ENCODE measurements at regions not wholly inside any gene's neighbourhood (a gene's known extent, or its start where the extent isn't known, plus 50 kb on each side); places are given as distances from the start of the nearest gene placed in this dataset.
"Not testable (repeated sequence)": the region's sequence is repeated elsewhere in the genome, so short reads cannot be mapped to it uniquely, and the experiment has no call there.

DNA sequence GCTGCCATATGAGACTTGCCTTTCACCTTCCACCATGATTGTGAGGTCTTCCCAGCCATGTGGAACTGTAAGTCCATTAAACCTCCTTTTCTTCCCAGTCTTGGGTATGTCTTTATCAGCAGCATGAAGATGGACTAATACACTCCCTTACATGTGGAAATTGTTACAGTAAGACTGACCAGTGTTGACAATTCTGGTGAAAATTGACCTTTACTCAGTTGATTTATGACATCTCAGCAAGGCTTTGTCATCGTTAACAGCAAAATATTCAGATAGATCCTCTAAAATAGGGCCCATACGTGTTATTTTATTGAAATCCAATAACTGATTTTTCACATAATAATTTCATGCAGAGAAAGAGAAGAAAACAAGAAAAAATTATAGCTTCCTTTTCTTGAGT, 377.9 kb upstream of the SEMA3C start:
- H2AFZ ChIP-seq (ENCODE audit: insufficient read depth, low read length, poor library complexity): no peak overlapping the region
- H3K27me3 ChIP-seq (ENCODE audit: insufficient read depth, low read length): no peaks in the 10 kb centered on the region
- H2BK120ac ChIP-seq (ENCODE audit: insufficient read depth, low read length, poor library complexity): no peak overlapping the region
- WGBS (ENCODE audit: extremely low coverage, insufficient coverage, insufficient read length): no CpG with 5 or more reads among the region's 2 CpGs
- no peak overlapping the region for H4K91ac ChIP-seq (ENCODE audit: low read depth, low read length)
- no peak overlapping the region for H4K8ac ChIP-seq (ENCODE audit: low read depth, low read length)
- no peak overlapping the region for H3K4ac ChIP-seq (ENCODE audit: low read depth, low read length)
- H3K79me1 ChIP-seq (ENCODE audit: low read length): no peaks in the 10 kb centered on the region
- H3K23ac ChIP-seq (ENCODE audit: low read length): no peak overlapping the region
- no peak overlapping the region for H4K12ac ChIP-seq (ENCODE audit: low read depth, low read length)
- no peak overlapping the region for H2BK5ac ChIP-seq (ENCODE audit: low read depth, low read length, poor library complexity)
- H3K18ac ChIP-seq (ENCODE audit: low read length): no peak overlapping the region
- no peak overlapping the region for H2BK12ac ChIP-seq (ENCODE audit: low read length)
- no peaks in the 10 kb centered on the region for H3K4me1 ChIP-seq (ENCODE audit: control insufficient read depth in 1 of 2, insufficient read depth in 2 of 2, low read length in 2 of 2)
- no peak for DNase-seq
- no peaks in the 10 kb centered on the region for H3K79me2 ChIP-seq (ENCODE audit: control insufficient read depth, insufficient read depth, low read length, poor library complexity)
- H3K9ac ChIP-seq (ENCODE audit: low read length): no peak overlapping the region
- no peak overlapping the region for H3K4me3 ChIP-seq (ENCODE audit: low read depth, low read length)
- H3K14ac ChIP-seq (ENCODE audit: low read length): no peak overlapping the region
- no peak overlapping the region for H3K27ac ChIP-seq (ENCODE audit: low read depth, low read length)
- H2AK5ac ChIP-seq (ENCODE audit: low read length): no peak overlapping the region
- peaks cover 6% of the 10 kb centered on the region for H3K9me3 ChIP-seq (ENCODE audit: insufficient read depth, low read depth, low read length)
- H3K36me3 ChIP-seq (ENCODE audit: control insufficient read depth in 1 of 2, insufficient read depth in 2 of 2, low read length in 2 of 2): no peaks in the 10 kb centered on the region
- no peak overlapping the region for H3K4me2 ChIP-seq (ENCODE audit: low read length)

DNA sequence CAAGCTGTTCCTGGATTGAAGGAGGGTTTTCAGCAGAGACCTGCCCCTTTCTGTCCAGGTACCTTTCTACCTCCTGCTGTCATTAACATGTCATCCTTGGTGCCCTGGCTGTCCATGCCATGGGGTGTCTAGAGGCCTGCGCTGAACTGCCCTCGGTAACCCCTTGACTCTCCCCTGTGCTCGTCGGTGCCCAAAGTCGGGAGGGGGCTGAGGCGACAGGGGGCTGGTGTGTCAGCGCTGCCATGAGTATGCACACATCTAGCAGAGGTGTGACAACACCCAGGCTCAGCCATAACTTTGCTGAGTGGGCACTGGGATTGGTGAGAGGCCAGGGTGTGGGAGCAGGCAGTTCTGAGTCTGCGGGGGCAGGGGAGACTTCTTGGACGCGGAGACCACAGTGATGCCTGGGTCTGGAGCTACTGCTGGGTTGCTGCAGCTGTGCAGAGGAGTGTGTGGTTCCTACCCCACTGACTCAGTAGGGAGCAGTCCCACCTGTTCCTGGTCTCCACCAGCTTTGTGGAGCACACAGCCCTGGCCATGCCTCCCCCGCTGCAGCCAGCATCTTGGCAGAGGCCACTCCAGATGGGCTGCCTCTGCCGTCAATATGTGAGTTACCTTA, 376.2 kb upstream of the SEMA3C start:
- no peak overlapping the region for H2BK5ac ChIP-seq (ENCODE audit: low read depth, low read length, poor library complexity)
- H2BK12ac ChIP-seq (ENCODE audit: low read length): no peak overlapping the region
- DNase-seq: no peak
- no peak overlapping the region for H3K4me3 ChIP-seq (ENCODE audit: low read depth, low read length)
- H3K23ac ChIP-seq (ENCODE audit: low read length): no peak overlapping the region
- H3K79me2 ChIP-seq (ENCODE audit: control insufficient read depth, insufficient read depth, low read length, poor library complexity): no peaks in the 10 kb centered on the region
- H3K27me3 ChIP-seq (ENCODE audit: insufficient read depth, low read length): no peaks in the 10 kb centered on the region
- no peak overlapping the region for H3K4ac ChIP-seq (ENCODE audit: low read depth, low read length)
- H3K79me1 ChIP-seq (ENCODE audit: low read length): no peaks in the 10 kb centered on the region
- H2BK120ac ChIP-seq (ENCODE audit: insufficient read depth, low read length, poor library complexity): no peak overlapping the region
- WGBS (ENCODE audit: extremely low coverage, insufficient coverage, insufficient read length): no CpG with 5 or more reads among the region's 12 CpGs
- H3K9ac ChIP-seq (ENCODE audit: low read length): no peak overlapping the region
- H3K14ac ChIP-seq (ENCODE audit: low read length): no peak overlapping the region
- no peak overlapping the region for H4K8ac ChIP-seq (ENCODE audit: low read depth, low read length)
- no peak overlapping the region for H3K27ac ChIP-seq (ENCODE audit: low read depth, low read length)
- H3K36me3 ChIP-seq (ENCODE audit: control insufficient read depth in 1 of 2, insufficient read depth in 2 of 2, low read length in 2 of 2): no peaks in the 10 kb centered on the region
- H4K12ac ChIP-seq (ENCODE audit: low read depth, low read length): no peak overlapping the region
- H4K91ac ChIP-seq (ENCODE audit: low read depth, low read length): no peak overlapping the region
- H2AK5ac ChIP-seq (ENCODE audit: low read length): no peak overlapping the region
- no peak overlapping the region for H3K4me2 ChIP-seq (ENCODE audit: low read length)
- peaks cover 6% of the 10 kb centered on the region for H3K9me3 ChIP-seq (ENCODE audit: insufficient read depth, low read depth, low read length)
- H3K4me1 ChIP-seq (ENCODE audit: control insufficient read depth in 1 of 2, insufficient read depth in 2 of 2, low read length in 2 of 2): no peaks in the 10 kb centered on the region
- H2AFZ ChIP-seq (ENCODE audit: insufficient read depth, low read length, poor library complexity): no peak overlapping the region
- H3K18ac ChIP-seq (ENCODE audit: low read length): no peak overlapping the region

DNA sequence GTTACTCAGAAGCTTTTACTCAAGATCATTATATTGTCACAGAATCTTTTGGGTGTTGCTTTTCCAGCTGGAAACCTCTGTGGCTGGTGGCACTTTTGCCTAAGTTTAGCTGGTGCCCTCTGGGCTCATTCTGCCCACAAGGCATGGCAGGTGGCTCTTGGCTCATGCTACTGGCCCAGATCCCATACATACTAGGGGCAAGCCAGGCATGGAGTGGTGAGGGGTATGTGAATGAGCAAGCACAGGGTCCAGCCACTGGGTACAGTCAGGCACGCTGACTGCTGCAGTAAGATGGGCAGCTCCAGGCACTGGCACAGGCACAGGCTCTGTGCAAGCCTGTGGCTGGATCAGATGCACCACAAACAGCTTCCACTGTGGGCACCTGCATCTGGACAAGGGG, 375.0 kb upstream of the SEMA3C start:
- Histone ChIP-seq H2BK12ac (ENCODE audit: low read length) (no peak overlapping the region), H2AK5ac (ENCODE audit: low read length) (no peak overlapping the region), H3K23ac (ENCODE audit: low read length) (no peak overlapping the region), H2BK120ac (ENCODE audit: insufficient read depth, low read length, poor library complexity) (no peak overlapping the region), H4K91ac (ENCODE audit: low read depth, low read length) (no peak overlapping the region), H3K79me1 (ENCODE audit: low read length) (no peaks in the 10 kb centered on the region), H3K36me3 (ENCODE audit: control insufficient read depth in 1 of 2, insufficient read depth in 2 of 2, low read length in 2 of 2) (no peaks in the 10 kb centered on the region), H2AFZ (ENCODE audit: insufficient read depth, low read length, poor library complexity) (no peak overlapping the region), H3K27ac (ENCODE audit: low read depth, low read length) (no peak overlapping the region), H3K9me3 (ENCODE audit: insufficient read depth, low read depth, low read length) (peaks cover 6% of the 10 kb centered on the region), H3K4me3 (ENCODE audit: low read depth, low read length) (peak overlapping the region; percentile 43), H4K12ac (ENCODE audit: low read depth, low read length) (no peak overlapping the region), H2BK5ac (ENCODE audit: low read depth, low read length, poor library complexity) (no peak overlapping the region), H3K79me2 (ENCODE audit: control insufficient read depth, insufficient read depth, low read length, poor library complexity) (no peaks in the 10 kb centered on the region), H3K4ac (ENCODE audit: low read depth, low read length) (no peak overlapping the region), H3K27me3 (ENCODE audit: insufficient read depth, low read length) (no peaks in the 10 kb centered on the region), H3K18ac (ENCODE audit: low read length) (no peak overlapping the region), H3K4me2 (ENCODE audit: low read length) (no peak overlapping the region), H3K9ac (ENCODE audit: low read length) (no peak overlapping the region), H3K4me1 (ENCODE audit: control insufficient read depth in 1 of 2, insufficient read depth in 2 of 2, low read length in 2 of 2) (no peaks in the 10 kb centered on the region), H3K14ac (ENCODE audit: low read length) (no peak overlapping the region), H4K8ac (ENCODE audit: low read depth, low read length) (no peak overlapping the region)
- WGBS (ENCODE audit: extremely low coverage, insufficient coverage, insufficient read length): no CpG with 5 or more reads among the region's 1 CpG
- no peak for DNase-seq

DNA sequence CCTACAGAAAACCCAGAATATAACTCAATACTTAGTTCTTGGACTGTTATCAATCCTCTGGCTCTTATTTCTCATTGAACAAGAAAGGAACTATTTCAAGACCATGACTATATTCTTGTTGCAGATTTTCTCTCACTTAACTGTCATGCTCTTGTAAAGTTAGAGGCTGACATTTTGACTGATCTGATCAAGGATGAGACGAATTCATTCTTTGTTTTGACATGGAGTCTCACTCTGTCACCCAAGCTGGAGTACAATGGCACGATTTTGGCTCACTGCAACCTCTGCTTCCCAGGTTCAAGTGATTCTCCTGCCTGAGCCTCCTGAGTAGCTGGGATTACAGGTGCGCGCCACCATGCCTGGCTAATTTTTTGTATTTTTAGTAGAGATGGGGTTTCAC, 367.9 kb upstream of the SEMA3C start:
- not testable (repeated sequence) for H3K23ac ChIP-seq (ENCODE audit: low read length); H3K79me1 ChIP-seq (ENCODE audit: low read length); H2BK120ac ChIP-seq (ENCODE audit: insufficient read depth, low read length, poor library complexity); H3K4me2 ChIP-seq (ENCODE audit: low read length); H2BK5ac ChIP-seq (ENCODE audit: low read depth, low read length, poor library complexity); H3K18ac ChIP-seq (ENCODE audit: low read length); H2AFZ ChIP-seq (ENCODE audit: insufficient read depth, low read length, poor library complexity); H3K79me2 ChIP-seq (ENCODE audit: control insufficient read depth, insufficient read depth, low read length, poor library complexity); H4K8ac ChIP-seq (ENCODE audit: low read depth, low read length); H3K36me3 ChIP-seq (ENCODE audit: control insufficient read depth in 1 of 2, insufficient read depth in 2 of 2, low read length in 2 of 2); H4K12ac ChIP-seq (ENCODE audit: low read depth, low read length); H3K27me3 ChIP-seq (ENCODE audit: insufficient read depth, low read length); H3K14ac ChIP-seq (ENCODE audit: low read length); H4K91ac ChIP-seq (ENCODE audit: low read depth, low read length); H2AK5ac ChIP-seq (ENCODE audit: low read length); H3K4ac ChIP-seq (ENCODE audit: low read depth, low read length); H2BK12ac ChIP-seq (ENCODE audit: low read length); DNase-seq; H3K9ac ChIP-seq (ENCODE audit: low read length); H3K27ac ChIP-seq (ENCODE audit: low read depth, low read length); H3K4me3 ChIP-seq (ENCODE audit: low read depth, low read length); H3K9me3 ChIP-seq (ENCODE audit: insufficient read depth, low read depth, low read length); H3K4me1 ChIP-seq (ENCODE audit: control insufficient read depth in 1 of 2, insufficient read depth in 2 of 2, low read length in 2 of 2)
- WGBS (ENCODE audit: extremely low coverage, insufficient coverage, insufficient read length): no CpG with 5 or more reads among the region's 4 CpGs
